Fibroblast of skin of back (primary cell): ENCODE measurements at regions not wholly inside any gene's neighbourhood (a gene's known extent, or its start where the extent isn't known, plus 50 kb on each side); places are given as distances from the start of the nearest gene placed in this dataset.
"Not testable (repeated sequence)": the region's sequence is repeated elsewhere in the genome, so short reads cannot be mapped to it uniquely, and the experiment has no call there.

Source experiments
- DNase-seq: peaks from one replicate; pipeline ENCODE4 v3.0.0-alpha.2; 2013

DNA sequence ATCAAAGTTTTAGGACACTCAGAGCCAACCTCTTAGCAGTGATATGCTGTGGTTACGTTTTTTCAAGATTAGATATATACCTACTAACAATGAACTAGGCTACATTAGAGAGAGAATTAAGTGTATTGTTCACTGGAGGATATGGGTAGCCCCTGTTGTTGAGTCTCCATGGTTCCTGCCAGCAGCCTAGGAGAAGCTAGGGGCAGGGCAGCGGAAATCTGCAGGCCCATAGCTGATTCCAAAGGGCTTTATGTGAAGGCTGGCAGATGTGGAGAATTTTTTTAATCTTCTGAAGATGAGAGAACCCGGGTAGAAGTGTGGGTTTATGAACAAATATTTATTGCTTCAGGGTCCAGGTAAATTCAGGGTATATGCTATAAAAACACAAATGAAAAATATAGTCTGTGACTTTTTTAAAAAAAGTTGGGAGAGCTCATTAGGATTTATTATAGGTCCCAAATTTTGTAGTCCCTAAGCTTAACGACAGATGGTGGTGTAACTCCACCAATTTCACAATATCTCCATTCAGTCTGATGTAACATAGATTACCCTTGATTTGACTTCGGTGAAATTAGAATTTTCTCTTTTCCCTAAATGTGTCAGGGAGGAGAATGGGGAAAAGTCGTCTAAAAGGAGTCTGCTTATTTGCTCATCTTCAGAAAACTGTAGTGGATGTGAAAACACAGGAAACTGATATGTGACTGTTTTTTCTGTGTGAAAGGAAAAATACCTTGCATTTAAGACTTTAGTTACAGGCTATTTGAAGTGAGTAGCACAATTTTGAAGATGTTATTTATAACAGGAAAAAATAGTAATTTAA is 163.0 kb upstream of the PPP1R3A start:
- DNase-seq: peak; percentile 65

- not testable (repeated sequence) for DNase-seq
Measured at GRCh38 chr7:114077158-114077524, 158.3 kb upstream of the PPP1R3A start.

GRCh38 chr7:114076392-114077157 is 157.8 kb upstream of the PPP1R3A start:
- DNase-seq: not testable (repeated sequence)

- DNase-seq: no peak
Measured at GRCh38 chr7:114073701-114074100, 154.9 kb upstream of the PPP1R3A start.

GRCh38 chr7:114070246-114070645 is 151.4 kb upstream of the PPP1R3A start:
- no peak for DNase-seq

GRCh38 chr7:114062810-114063209 is 144.0 kb upstream of the PPP1R3A start:
- no peak for DNase-seq

- no peak for DNase-seq
Measured at GRCh38 chr7:114051871-114052331, 133.1 kb upstream of the PPP1R3A start.

DNA sequence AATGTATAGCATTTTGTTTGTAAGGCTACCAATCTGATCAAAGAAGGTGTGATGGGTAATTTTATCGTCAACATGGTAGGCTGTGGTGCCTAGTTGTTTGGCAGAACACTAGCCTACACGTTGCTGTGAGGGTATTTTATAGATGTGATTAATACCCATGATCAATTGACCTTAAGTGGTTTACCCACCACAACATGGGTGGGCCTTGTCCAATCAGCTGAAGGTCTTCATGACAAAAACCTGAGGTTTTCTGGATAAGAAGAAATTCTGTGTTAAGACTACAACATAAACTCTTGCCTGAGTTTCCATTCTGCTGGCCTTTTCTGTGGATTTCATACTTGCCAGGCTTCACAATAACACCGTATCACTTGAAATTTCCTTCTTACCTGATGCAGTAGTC is 131.8 kb upstream of the PPP1R3A start:
- DNase-seq: no peak

DNA sequence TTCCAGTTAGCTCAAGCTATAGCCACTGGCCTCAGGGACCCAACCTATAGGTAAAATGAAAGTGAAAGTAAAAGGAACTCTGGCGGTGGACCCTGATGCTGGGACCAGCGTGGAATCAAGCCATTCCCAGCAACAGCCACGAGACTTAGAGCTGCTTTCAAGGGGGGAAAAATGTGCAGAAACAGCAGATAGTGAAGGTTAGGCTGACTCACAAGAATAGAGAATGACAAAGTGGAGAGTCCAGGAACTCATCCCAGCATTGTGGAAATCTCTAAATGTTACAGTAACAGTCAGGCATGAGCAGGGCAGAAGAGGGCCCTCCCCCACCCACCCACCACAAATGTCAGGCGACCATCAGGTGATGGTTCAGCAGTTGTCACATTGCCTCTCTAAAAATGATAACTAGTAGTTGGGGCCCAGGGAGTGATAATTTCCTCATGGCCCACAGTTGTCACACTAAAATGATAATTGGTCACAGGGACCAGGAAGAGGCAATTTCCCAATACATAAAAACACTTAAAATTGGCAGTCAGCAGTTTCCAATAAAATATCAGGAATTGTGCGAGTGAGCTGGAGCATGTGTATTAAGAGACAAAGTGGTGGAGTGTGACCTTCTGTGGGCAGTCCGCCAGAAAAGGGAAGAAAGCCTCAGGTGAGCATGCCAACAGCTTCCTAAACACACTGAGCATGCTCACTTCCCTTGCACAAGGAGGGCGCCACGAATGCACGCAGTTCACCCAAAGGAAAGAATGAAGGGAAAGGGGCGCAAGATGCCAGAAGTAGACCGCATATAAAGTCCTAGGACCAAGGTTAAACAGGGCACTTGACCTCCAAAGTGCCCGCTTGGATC is 129.8 kb upstream of the PPP1R3A start:
- DNase-seq: peak; percentile 22

DNA sequence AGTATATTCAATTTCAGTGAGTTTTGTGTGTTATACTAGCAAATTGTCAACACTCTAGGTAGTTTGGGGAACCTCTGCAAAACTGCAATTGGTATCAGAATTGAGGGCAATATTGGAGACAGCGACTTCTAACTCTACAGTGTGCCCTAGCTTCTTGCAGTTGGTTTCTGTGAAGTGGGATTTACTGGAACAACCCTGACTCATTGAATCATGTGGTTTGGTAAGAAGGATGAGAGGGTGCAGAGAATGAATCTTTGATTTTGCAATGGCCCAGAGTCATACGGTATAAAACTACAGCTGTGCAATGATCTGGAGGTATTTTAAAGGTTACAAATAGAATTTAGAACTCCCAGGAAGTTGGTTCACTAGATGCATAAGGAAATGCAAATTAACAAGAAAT is 129.1 kb upstream of the PPP1R3A start:
- DNase-seq: peak; percentile 24

DNA sequence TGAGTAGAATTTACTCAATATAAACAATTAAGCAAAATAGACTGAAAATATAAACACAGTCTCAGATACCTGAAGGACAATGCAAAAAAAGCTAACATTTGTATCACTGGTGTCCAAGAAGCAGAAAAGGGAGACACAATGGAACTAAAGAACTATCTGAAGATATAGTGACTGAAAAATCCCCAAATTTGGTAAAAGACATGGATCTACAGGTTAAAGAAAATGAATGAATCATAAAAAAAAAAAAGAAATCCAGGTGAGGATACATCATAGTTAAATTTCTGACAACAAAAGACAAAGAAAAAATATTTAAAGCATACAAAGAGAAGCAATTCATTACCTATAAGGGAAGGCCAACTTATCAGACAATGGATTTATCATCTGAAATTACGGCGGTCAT is 114.7 kb upstream of the PPP1R3A start:
- DNase-seq: no peak

DNA sequence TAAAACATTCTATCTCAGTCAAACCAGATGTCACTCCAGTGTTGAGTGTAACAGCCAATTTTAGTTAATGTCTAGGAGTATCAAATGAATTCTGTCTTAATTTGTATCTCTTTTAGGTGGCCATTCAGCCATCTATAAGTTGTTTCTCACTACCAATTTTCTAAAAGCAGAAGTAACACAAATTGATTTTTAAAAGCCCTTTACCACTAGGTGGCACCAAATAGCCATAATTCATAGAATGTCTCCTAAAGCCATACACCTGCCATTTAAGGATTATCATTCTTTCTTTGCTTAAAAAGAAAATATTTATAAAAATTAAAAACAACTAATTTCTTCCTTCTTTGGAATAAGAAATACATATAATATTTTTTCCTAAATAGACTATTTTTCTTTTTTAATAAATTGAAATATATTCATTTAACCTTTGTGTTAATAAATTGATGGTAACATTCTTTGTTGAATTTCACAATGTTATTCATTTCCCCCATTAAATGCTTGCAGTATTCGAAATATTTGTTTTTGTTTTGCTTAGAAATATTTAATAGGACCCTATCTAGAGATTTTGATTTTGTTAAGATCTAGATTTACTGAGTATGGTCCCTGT is 107.8 kb upstream of the PPP1R3A start:
- peak; percentile 66 for DNase-seq

DNA sequence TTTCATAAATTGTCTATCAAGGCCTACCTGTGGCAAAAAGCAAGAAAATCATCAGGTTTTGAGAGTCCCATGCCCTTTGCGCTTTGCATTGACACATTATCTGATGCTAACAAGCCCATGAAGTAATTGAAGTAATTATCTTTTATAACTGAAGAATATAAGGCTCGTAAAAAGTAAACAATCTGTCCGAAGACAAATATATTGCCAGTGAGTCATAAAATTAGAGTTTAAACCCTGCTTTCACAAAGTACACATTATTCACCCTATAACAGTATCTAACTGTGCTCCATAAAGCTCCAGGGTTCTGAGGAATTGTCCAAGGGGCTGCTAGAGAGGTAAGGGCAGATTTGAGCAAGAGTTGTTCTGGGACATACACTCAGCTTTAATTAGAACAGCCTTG is 102.3 kb upstream of the PPP1R3A start:
- no peak for DNase-seq

GRCh38 chr7:114008696-114009095 is 89.9 kb upstream of the PPP1R3A start:
- DNase-seq: no peak

DNA sequence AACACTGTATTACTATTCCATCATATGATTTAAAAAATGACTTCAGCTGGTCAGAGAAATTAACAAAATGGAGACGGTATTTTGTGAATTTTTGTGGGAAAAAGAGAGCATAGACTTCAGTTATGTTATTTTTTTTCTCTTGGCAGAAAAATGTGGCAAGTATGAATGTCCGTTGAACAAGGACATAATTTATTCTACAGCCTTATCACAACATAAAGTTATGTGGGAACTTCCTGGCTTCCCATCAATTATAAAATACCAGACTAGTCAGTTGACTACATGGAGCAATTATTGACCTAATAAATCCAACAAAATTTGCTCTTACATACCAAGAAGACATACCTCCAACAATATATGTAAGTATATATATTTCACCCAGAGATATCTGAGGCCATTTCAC is 88.6 kb upstream of the PPP1R3A start:
- DNase-seq: peak; percentile 74

- no peak for DNase-seq
Measured at GRCh38 chr7:113998934-113999333, 80.1 kb upstream of the PPP1R3A start.

DNA sequence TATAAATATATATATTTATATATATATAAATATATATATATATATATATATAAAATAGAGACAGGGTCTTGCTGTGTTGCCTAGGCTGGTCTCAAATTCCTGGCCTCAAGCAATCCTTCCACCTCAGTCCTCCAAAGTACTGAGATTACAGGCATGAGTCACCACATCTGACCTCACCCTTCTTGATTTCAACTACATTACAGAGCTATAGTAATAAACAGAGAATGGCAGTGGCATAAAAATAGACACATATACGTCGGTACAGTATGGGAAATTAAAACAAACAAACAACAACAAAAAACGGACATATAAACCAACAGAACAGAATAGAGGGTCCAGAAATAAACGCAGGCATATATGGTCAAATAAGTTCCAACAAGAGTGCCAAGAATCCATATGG is 77.6 kb upstream of the PPP1R3A start:
- DNase-seq: peak; percentile 20

DNA sequence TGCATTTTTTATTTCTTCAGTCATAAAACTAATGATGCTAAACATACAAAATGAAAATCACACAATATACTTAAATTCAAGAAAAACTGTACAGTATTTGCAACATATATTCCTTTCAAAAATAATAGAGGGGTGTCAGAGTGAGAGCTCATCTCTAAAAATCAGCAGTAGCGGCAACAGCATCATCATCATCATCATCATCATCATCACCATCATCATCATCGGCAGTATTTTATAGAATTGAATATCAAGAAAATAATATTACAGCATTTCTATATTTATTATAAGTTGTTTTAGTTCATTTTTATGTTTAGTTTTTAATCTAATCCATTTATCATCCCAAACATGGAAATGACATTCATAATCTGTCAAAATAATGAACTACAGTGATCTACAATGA is 67.4 kb upstream of the PPP1R3A start:
- no peak for DNase-seq

- no peak for DNase-seq
Measured at GRCh38 chr7:113976508-113976907, 57.7 kb upstream of the PPP1R3A start.

DNA sequence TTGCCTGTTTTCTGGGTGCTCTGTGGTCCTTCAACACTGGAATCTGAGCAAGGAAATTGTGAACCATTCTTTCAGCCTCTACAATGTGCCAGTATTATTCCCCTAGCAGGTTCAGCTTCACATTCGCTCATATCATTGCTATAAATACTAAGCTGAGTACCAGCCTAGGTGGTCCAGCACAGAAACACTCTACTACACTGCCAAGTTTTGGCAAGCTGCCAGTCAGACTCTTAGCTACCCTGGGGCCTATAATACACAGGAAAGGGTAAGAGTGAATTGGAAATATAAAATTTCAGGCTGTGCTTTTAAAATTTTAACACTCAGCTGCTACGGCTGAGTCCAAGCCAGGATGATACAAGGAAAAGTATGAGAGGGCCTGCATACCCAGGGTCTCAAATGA is 49.9 kb upstream of the PPP1R3A start:
- no peak for DNase-seq
